NT2/D1 (cell line): ENCODE measurements at regions not wholly inside any gene's neighbourhood (a gene's known extent, or its start where the extent isn't known, plus 50 kb on each side); places are given as distances from the start of the nearest gene placed in this dataset.

Experiments used
- YY1 ChIP-seq: IDR thresholded peaks from 2 replicates; pipeline ENCODE4 v1.6.1; 2011; ENCODE audit not compliant: insufficient read length, insufficient read depth
- ZNF274 ChIP-seq: IDR thresholded peaks from 2 replicates; pipeline ENCODE4 v1.6.1; 2011; ENCODE audit warnings: mild to moderate bottlenecking, low read depth, low read length

DNA sequence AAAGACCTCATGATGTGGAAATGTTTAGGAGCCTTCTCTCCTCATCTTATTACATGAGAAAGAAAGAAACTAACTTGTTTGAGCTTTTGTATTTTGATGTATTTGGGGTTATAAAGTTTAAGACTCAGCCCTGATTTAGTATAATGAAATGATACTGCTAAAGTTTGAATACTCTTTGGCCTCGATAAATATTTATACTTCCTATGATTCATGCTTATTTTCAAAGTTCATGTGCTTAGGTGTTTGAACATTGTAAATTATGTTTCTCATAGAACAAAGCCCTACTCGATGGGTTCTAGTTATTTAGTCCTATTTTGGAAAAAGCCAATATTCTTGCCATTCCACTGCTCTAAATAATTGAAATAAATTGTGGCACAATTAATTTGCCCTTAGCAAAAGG, 303.2 kb downstream of the ZWINT start:
- TF ChIP-seq ZNF274 (no peak), YY1 (no peak)
